GM12878 (cell line): ENCODE measurements at regions not wholly inside any gene's neighbourhood (a gene's known extent, or its start where the extent isn't known, plus 50 kb on each side); places are given as distances from the start of the nearest gene placed in this dataset.

Experiments
- ATAC-seq: fragments of 200-7000 bp; cut with Tn5 transposase; 3 replicates; pipeline ENCODE4 v1.9.1; 2020; ENCODE audit warnings: mild to moderate bottlenecking, moderate library complexity
- BruUV-seq: library from RNA; stranded (reverse); fragments of 400-500 nt; replicated peaks from 2 replicates; lab custom pipeline; 2021; lab: Mats Ljungman, UMichigan
- CTCF ChIA-PET: fragments of 300-600 bp; sonication (Branson Sonifier 250); formaldehyde crosslinking; extraction: SDS; loops from one replicate; lab custom pipeline; 2021; ENCODE audit warnings: inconsistent platforms; lab: Yijun Ruan, JAX
- POLR2A ChIA-PET: fragments of 350-600 bp; formaldehyde crosslinking; extraction: SDS; loops from one replicate; lab custom pipeline; 2021; ENCODE audit warnings: inconsistent platforms; lab: Charles Lee
- RAD21 ChIA-PET: fragments of 300-600 bp; sonication (Branson Sonifier 250); formaldehyde crosslinking; loops from one replicate; lab custom pipeline; 2023; ENCODE audit warnings: antibody characterized with exemption; ENCODE audit not compliant: unreplicated experiment; lab: Charles Lee
- SMC1A ChIA-PET: fragments of 300-600 bp; sonication (Branson Sonifier 250); formaldehyde crosslinking; loops from one replicate; lab custom pipeline; 2023; ENCODE audit not compliant: unreplicated experiment, uncharacterized antibody; lab: Charles Lee
- DNase-seq: peaks from one replicate; pipeline ENCODE4 v3.0.0-alpha.2; 2011; ENCODE audit warnings: low read depth, low spot score
- FAIRE-seq: peaks from 3 replicates; lab custom pipeline; 2011; peaks lifted over from hg19 to GRCh38; lab: Jason Lieb, UNC
- H2AFZ ChIP-seq: 2 replicates; pipeline ENCODE4 v1.6.0; 2011; ENCODE audit warnings: low read depth, low read length, control low read depth; ENCODE audit not compliant: control insufficient read depth
- H3K27ac ChIP-seq: 2 replicates; pipeline ENCODE4 v1.5.1; 2011; ENCODE audit warnings: control low read depth; ENCODE audit not compliant: control insufficient read depth, insufficient read depth
- H3K27me3 ChIP-seq, 2 experiments: replicated peaks in 1 of 2; 2 replicates each; pipeline versions ENCODE4 v1.6.0 to v1.6.1; 2011; ENCODE audit warnings: low read length in 1 of 2; ENCODE audit not compliant: control insufficient read depth in 2 of 2, insufficient read depth in 2 of 2
- H3K36me3 ChIP-seq, 2 experiments: 2 replicates each; pipeline ENCODE4 v1.5.1; 2011; ENCODE audit warnings: low read length in 1 of 2; ENCODE audit not compliant: control insufficient read depth in 2 of 2, insufficient read depth in 2 of 2
- H3K4me1 ChIP-seq: 2 replicates; pipeline ENCODE4 v1.6.1; 2011; ENCODE audit warnings: mild to moderate bottlenecking, low read length, moderate library complexity, mixed read lengths; ENCODE audit not compliant: control insufficient read depth, insufficient read depth
- H3K4me2 ChIP-seq: 2 replicates; pipeline ENCODE4 v1.6.0; 2011; ENCODE audit warnings: control low read depth; ENCODE audit not compliant: control insufficient read depth, insufficient read depth
- H3K4me3 ChIP-seq: fragments of 200-600 bp; sonication (generic); 2 replicates; pipeline ENCODE4 v1.5.1; 2016
- H3K79me2 ChIP-seq: 2 replicates; pipeline ENCODE4 v1.6.0; 2011; ENCODE audit warnings: low read length; ENCODE audit not compliant: control insufficient read depth, insufficient read depth
- H3K9ac ChIP-seq: 2 replicates; pipeline ENCODE4 v1.8.0; 2011; ENCODE audit warnings: low read length, control low read depth, mixed read lengths; ENCODE audit not compliant: control insufficient read depth, insufficient read depth
- H3K9me3 ChIP-seq: replicated peaks from 3 replicates; pipeline ENCODE4 v1.5.1; 2011; ENCODE audit warnings: mild to moderate bottlenecking, low read length; ENCODE audit not compliant: control insufficient read depth, insufficient read depth
- H4K20me1 ChIP-seq: 2 replicates; pipeline ENCODE4 v1.6.0; 2011; ENCODE audit not compliant: control insufficient read depth, insufficient read depth
- CEBPB ChIP-seq, 2 experiments: fragments of 150-350 bp in 1 of 2; IDR thresholded peaks; 2 replicates each; pipeline ENCODE4 v1.6.1; 2012 to 2014; ENCODE audit warnings: low read depth in 2 of 2, low read length in 2 of 2, borderline replicate concordance in 1 of 2, inconsistent platforms in 1 of 2
- EED ChIP-seq: sonication (generic); IDR thresholded peaks from 2 replicates; pipeline ENCODE4 v1.6.1; 2016; ENCODE audit warnings: antibody characterized with exemption, low read depth
- IKZF1 ChIP-seq: fragments of 450-650 bp; conservative IDR thresholded peaks from 2 replicates; pipeline ENCODE4 v1.6.1; 2017; ENCODE audit warnings: antibody characterized with exemption, mild to moderate bottlenecking
- STAT1 ChIP-seq: fragments of 450-650 bp; conservative IDR thresholded peaks from 2 replicates; pipeline ENCODE4 v1.6.1; 2014; ENCODE audit warnings: antibody characterized with exemption, mild to moderate bottlenecking
- ZNF592 ChIP-seq: fragments of 450-650 bp; IDR thresholded peaks from 2 replicates; pipeline ENCODE4 v1.6.1; 2017; ENCODE audit warnings: mild to moderate bottlenecking, moderate library complexity
- WGBS: methylation state at CpG from one replicate; pipeline ENCODE4 v1.1.6; 2016; ENCODE audit warnings: low lambda C conversion rate; ENCODE audit not compliant: insufficient replicate concordance, insufficient coverage; ENCODE audit errors: missing lambda C conversion rate; 5-methylcytosine and 5-hydroxymethylcytosine counted together
- in situ Hi-C: fragments of 300-500 bp; cut with MboI; formaldehyde crosslinking; loops from 9 replicates; pipeline ENCODE4 v1.14.3; 2018; ENCODE audit warnings: mixed read lengths
- intact Hi-C: fragments of 100-400 bp; cut with micrococcal nuclease; formaldehyde crosslinking; loops from one replicate; pipeline ENCODE4 v1.14.2; 2022; ENCODE audit not compliant: unreplicated experiment
- TF ChIP-seq, protein P1 (sequence below): fragments of 450-650 bp; IDR thresholded peaks from 2 replicates; pipeline ENCODE4 v1.6.1; 2017; ENCODE audit warnings: borderline replicate concordance

DNA sequence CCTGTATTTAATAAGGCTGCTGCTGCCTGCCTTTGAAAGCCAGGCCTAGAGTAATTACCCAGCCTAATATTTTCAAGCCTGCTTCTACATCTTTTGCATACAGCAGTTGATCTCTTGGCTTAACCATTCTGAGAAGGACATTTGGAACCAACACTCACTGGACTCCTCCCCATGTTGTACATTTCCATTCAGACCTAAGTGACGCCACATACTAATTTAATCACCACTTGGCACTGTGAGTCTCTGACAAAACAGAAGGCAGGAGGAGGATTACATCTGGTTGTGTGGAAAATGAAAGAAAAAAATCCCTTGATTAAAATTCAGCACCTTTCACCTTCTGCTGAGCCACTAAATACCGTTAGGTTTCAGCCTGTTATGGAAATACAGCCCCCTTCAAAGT lies 102.2 kb upstream of the ARRDC4 start:
- FAIRE-seq (no peak), ATAC-seq (no peak), DNase-seq (no peak)
- TF ChIP-seq, protein P1, sequence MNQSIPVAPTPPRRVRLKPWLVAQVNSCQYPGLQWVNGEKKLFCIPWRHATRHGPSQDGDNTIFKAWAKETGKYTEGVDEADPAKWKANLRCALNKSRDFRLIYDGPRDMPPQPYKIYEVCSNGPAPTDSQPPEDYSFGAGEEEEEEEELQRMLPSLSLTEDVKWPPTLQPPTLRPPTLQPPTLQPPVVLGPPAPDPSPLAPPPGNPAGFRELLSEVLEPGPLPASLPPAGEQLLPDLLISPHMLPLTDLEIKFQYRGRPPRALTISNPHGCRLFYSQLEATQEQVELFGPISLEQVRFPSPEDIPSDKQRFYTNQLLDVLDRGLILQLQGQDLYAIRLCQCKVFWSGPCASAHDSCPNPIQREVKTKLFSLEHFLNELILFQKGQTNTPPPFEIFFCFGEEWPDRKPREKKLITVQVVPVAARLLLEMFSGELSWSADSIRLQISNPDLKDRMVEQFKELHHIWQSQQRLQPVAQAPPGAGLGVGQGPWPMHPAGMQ, result no peak
- TF ChIP-seq CEBPB (IDR thresholded peaks at IDR 0.05; ENCODE audit: borderline replicate concordance in 1 of 2, low read depth in 2 of 2, low read length in 2 of 2) (no peak), STAT1 (no peak), IKZF1 (no peak), ZNF592 (no peak), EED (no peak)
- Histone ChIP-seq H3K4me2 (no peak overlapping the region), H3K79me2 (no peaks in the 10 kb centered on the region), H3K9me3 (no peaks in the 10 kb centered on the region), H3K9ac (no peak overlapping the region), H3K27ac (no peak overlapping the region), H3K4me1 (no peaks in the 10 kb centered on the region), H3K4me3 (no peak overlapping the region), H3K27me3 (no peaks in the 10 kb centered on the region), H4K20me1 (no peaks in the 10 kb centered on the region), H2AFZ (no peak overlapping the region), H3K36me3 (no peaks in the 10 kb centered on the region)
- ChIA-PET RAD21 (no interaction called here), CTCF (no interaction called here), SMC1A (no interaction called here), POLR2A (no interaction called here)
- intact Hi-C loops (no loop called here), in situ Hi-C loops (no loop called here)
- no TSS peak for BruUV-seq
- WGBS, result 35% methylated on average over 2 of the region's 2 CpGs
